K562 (cell line): ENCODE measurements at regions not wholly inside any gene's neighbourhood (a gene's known extent, or its start where the extent isn't known, plus 50 kb on each side); places are given as distances from the start of the nearest gene placed in this dataset.

Experiments
- ATAC-seq: fragments of 200-7000 bp; cut with Tn5 transposase; 3 replicates; pipeline ENCODE4 v1.9.1; 2020; ENCODE audit warnings: moderate library complexity
- BruUV-seq: library from RNA; stranded (reverse); fragments of 400-500 nt; replicated peaks from 2 replicates; lab custom pipeline; 2021; lab: Mats Ljungman, UMichigan
- CTCF ChIA-PET: fragments of 300-600 bp; formaldehyde crosslinking; extraction: SDS; loops from one replicate; lab custom pipeline; 2021; ENCODE audit warnings: low intra/inter-chr PET ratio; lab: Yijun Ruan, JAX
- POLR2A ChIA-PET: fragments of 300-600, 350-650 bp; sonication (Branson Sonifier 250); formaldehyde crosslinking; extraction: SDS; loops from one replicate; lab custom pipeline; 2021; ENCODE audit warnings: antibody characterized with exemption, inconsistent platforms; lab: Yijun Ruan, JAX
- DNase-seq, 4 experiments: peaks; one replicate each; pipeline versions ENCODE4 v3.0.0 to v3.0.0-alpha.2; 2011 to 2018; ENCODE audit warnings: low spot score in 3 of 4, mixed read lengths in 3 of 4; ENCODE audit errors: extremely low read depth in 1 of 4
- FAIRE-seq: peaks from 2 replicates; lab custom pipeline; 2011; peaks lifted over from hg19 to GRCh38; lab: Jason Lieb, UNC
- H2AFZ ChIP-seq: 2 replicates; pipeline ENCODE4 v1.6.0; 2011; ENCODE audit warnings: low read depth, low read length, control low read depth, inconsistent platforms
- H3K27ac ChIP-seq: fragments of 200-600 bp; 3 replicates; pipeline ENCODE4 v1.8.0; 2011; ENCODE audit warnings: low read depth, mild to moderate bottlenecking, control low read depth, inconsistent platforms, low read length, moderate library complexity, mixed read lengths; ENCODE audit errors: extremely low read depth
- H3K27me3 ChIP-seq, 2 experiments: fragments of 300-600 bp in 1 of 2; 2 replicates in 1 of 2; 3 replicates in 1 of 2; pipeline versions ENCODE4 v1.6.0 to v1.8.0; 2011; ENCODE audit warnings: inconsistent platforms in 2 of 2, low read length in 2 of 2, mild to moderate bottlenecking in 1 of 2, mixed read lengths in 1 of 2, moderate library complexity in 1 of 2; ENCODE audit not compliant: control insufficient read depth in 2 of 2, insufficient read depth in 2 of 2
- H3K36me3 ChIP-seq: fragments of 300-600 bp; 3 replicates; pipeline ENCODE4 v1.8.0; 2011; ENCODE audit warnings: mild to moderate bottlenecking, low read length, inconsistent platforms; ENCODE audit not compliant: control insufficient read depth, insufficient read depth
- H3K4me1 ChIP-seq, 2 experiments: fragments of 200-600 bp in 1 of 2; replicated peaks in 1 of 2; 2 replicates in 1 of 2; 3 replicates in 1 of 2; pipeline versions ENCODE4 v1.5.1 to v1.8.0; 2011; ENCODE audit warnings: inconsistent platforms in 2 of 2, low read length in 2 of 2, mild to moderate bottlenecking in 1 of 2, mixed read lengths in 1 of 2, moderate library complexity in 1 of 2; ENCODE audit not compliant: control insufficient read depth in 2 of 2, insufficient read depth in 2 of 2
- H3K4me2 ChIP-seq: 2 replicates; pipeline ENCODE4 v1.6.1; 2011; ENCODE audit warnings: low read length, control low read depth, inconsistent platforms, mixed read lengths; ENCODE audit not compliant: insufficient read depth
- H3K4me3 ChIP-seq: fragments of 200-600 bp; sonication (generic), shearing (Covaris generic); 2 replicates; pipeline ENCODE4 v1.5.1; 2016; ENCODE audit warnings: control low read depth, inconsistent platforms
- H3K79me2 ChIP-seq: fragments of 200-600 bp; 3 replicates; pipeline ENCODE4 v1.8.0; 2011; ENCODE audit warnings: low read length, inconsistent platforms; ENCODE audit not compliant: control insufficient read depth, insufficient read depth
- H3K9ac ChIP-seq, 2 experiments: 2 replicates each; pipeline versions ENCODE4 v1.6.0 to v1.6.1; 2011; ENCODE audit warnings: low read depth in 2 of 2, low read length in 2 of 2, control low read depth in 1 of 2, inconsistent platforms in 1 of 2, mild to moderate bottlenecking in 1 of 2, mixed read lengths in 1 of 2; ENCODE audit not compliant: insufficient read depth in 1 of 2
- H3K9me1 ChIP-seq: one replicate; pipeline ENCODE4 v1.6.0; 2011; ENCODE audit warnings: inconsistent platforms, mild to moderate bottlenecking, low read length, moderate library complexity; ENCODE audit not compliant: control insufficient read depth, insufficient read depth
- H3K9me3 ChIP-seq: replicated peaks from 2 replicates; pipeline ENCODE4 v1.5.1; 2011; ENCODE audit warnings: low read depth, low read length, inconsistent platforms; ENCODE audit not compliant: control insufficient read depth, insufficient read depth
- H4K20me1 ChIP-seq: replicated peaks from 2 replicates; pipeline ENCODE4 v1.6.1; 2011; ENCODE audit warnings: low read length, inconsistent platforms, mixed read lengths; ENCODE audit not compliant: control insufficient read depth, insufficient read depth
- WGBS: fragments of 100-300 bp; shearing (Covaris generic); methylation state at CpG from one replicate; pipeline ENCODE4 v1.1.6; 2016; ENCODE audit warnings: low coverage, mixed read lengths; ENCODE audit not compliant: insufficient coverage; ENCODE audit errors: missing lambda C conversion rate; 5-methylcytosine and 5-hydroxymethylcytosine counted together
- in situ Hi-C: fragments of 300-500 bp; cut with MboI; formaldehyde crosslinking; loops from 4 replicates; pipeline ENCODE4 v1.15.0; 2018; ENCODE audit warnings: inconsistent platforms, mixed read lengths
- intact Hi-C: fragments of 100-400 bp; cut with micrococcal nuclease; formaldehyde crosslinking; loops from 2 replicates; pipeline ENCODE4 v1.14.2; 2022
- TF ChIP-seq, protein P1 (sequence below): fragments of 250-450 bp; sonication (Bioruptor Pico); IDR thresholded peaks from 2 replicates; pipeline ENCODE4 v1.4.0; 2020; ENCODE audit warnings: mild to moderate bottlenecking, moderate library complexity, borderline replicate concordance
- TF ChIP-seq, protein P2 (sequence below): sonication (generic); formaldehyde crosslinking; IDR thresholded peaks from 2 replicates; pipeline ENCODE4 v1.8.1; 2023; ENCODE audit warnings: mild to moderate bottlenecking, missing genetic modification reagents, moderate library complexity

DNA sequence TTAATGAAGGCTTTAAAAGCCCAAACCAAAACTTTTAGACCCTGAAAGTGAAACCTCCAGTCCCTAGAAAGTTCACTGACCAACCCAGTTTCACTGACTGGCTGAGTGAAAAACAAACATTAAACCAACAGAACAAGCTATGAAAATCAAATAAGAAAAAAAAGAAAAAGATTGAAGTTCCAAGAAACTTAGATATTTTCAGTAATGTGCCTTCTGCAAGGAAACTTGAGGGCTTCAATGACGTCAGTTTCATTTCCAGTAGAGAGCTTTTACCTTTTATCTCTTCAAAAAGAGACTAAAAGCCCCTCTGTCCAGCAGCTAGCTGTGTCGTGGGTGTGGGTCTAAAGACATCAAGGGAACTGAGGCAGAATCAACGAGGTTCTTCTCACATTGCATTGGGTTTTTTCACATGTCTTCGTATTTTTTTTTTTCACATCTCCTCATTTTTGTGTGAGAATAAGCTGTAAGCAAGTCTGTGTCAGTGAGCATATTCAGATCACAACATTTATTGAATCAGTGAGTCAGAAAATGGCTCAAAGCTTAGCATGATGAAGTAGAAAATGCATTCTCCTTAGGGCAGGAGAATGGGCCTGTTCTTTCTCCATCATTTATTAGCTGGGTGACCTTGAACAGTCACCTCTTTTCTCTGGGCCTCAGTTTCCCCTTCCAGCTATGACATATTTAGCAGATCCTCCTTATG lies 54.8 kb upstream of the BCL6 start:
- ChIA-PET POLR2A (no interaction called here), CTCF (no interaction called here)
- no peaks in the 10 kb centered on the region for H4K20me1 ChIP-seq
- H3K4me2 ChIP-seq = no peak overlapping the region
- no peaks in the 10 kb centered on the region for H3K9me1 ChIP-seq
- H3K9ac ChIP-seq = no peak overlapping the region
- 2% methylated on average over 4 of the region's 4 CpGs for WGBS
- no peaks in the 10 kb centered on the region for H3K79me2 ChIP-seq
- H3K36me3 ChIP-seq = no peaks in the 10 kb centered on the region
- FAIRE-seq (no peak), ATAC-seq (no peak), DNase-seq (no peak)
- BruUV-seq = no TSS peak
- TF ChIP-seq, protein P1, sequence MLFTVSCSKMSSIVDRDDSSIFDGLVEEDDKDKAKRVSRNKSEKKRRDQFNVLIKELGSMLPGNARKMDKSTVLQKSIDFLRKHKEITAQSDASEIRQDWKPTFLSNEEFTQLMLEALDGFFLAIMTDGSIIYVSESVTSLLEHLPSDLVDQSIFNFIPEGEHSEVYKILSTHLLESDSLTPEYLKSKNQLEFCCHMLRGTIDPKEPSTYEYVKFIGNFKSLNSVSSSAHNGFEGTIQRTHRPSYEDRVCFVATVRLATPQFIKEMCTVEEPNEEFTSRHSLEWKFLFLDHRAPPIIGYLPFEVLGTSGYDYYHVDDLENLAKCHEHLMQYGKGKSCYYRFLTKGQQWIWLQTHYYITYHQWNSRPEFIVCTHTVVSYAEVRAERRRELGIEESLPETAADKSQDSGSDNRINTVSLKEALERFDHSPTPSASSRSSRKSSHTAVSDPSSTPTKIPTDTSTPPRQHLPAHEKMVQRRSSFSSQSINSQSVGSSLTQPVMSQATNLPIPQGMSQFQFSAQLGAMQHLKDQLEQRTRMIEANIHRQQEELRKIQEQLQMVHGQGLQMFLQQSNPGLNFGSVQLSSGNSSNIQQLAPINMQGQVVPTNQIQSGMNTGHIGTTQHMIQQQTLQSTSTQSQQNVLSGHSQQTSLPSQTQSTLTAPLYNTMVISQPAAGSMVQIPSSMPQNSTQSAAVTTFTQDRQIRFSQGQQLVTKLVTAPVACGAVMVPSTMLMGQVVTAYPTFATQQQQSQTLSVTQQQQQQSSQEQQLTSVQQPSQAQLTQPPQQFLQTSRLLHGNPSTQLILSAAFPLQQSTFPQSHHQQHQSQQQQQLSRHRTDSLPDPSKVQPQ = no peak
- TF ChIP-seq, protein P2, sequence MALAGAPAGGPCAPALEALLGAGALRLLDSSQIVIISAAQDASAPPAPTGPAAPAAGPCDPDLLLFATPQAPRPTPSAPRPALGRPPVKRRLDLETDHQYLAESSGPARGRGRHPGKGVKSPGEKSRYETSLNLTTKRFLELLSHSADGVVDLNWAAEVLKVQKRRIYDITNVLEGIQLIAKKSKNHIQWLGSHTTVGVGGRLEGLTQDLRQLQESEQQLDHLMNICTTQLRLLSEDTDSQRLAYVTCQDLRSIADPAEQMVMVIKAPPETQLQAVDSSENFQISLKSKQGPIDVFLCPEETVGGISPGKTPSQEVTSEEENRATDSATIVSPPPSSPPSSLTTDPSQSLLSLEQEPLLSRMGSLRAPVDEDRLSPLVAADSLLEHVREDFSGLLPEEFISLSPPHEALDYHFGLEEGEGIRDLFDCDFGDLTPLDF = no peak
- H3K27me3 ChIP-seq = peaks cover 2 to 29% of the 10 kb centered on the region in 2 experiments; a peak in 4 of 5 replicates
- H3K4me3 ChIP-seq = no peak overlapping the region
- H3K9me3 ChIP-seq = no peaks in the 10 kb centered on the region
- H3K27ac ChIP-seq = no peak overlapping the region
- no peaks in the 10 kb centered on the region for H3K4me1 ChIP-seq
- no peak overlapping the region for H2AFZ ChIP-seq
- in situ Hi-C loops = no loop called here
- intact Hi-C loops = no loop called here
